GM12864 (cell line): ENCODE measurements at regions not wholly inside any gene's neighbourhood (a gene's known extent, or its start where the extent isn't known, plus 50 kb on each side); places are given as distances from the start of the nearest gene placed in this dataset.

Source experiments
- DNase-seq: peaks from one replicate; pipeline ENCODE4 v3.0.0-alpha.2; 2011; ENCODE audit warnings: low read depth
- H3K4me3 ChIP-seq: 2 replicates; pipeline ENCODE4 v1.5.1; 2011; ENCODE audit warnings: mild to moderate bottlenecking, low read depth, low read length, control low read depth
- TF ChIP-seq, protein P1 (sequence below): IDR thresholded peaks from 2 replicates; pipeline ENCODE4 v1.5.1; 2011; ENCODE audit warnings: low read depth, mild to moderate bottlenecking, moderate library complexity, low read length, control low read depth, inconsistent platforms; ENCODE audit errors: missing control alignments

DNA sequence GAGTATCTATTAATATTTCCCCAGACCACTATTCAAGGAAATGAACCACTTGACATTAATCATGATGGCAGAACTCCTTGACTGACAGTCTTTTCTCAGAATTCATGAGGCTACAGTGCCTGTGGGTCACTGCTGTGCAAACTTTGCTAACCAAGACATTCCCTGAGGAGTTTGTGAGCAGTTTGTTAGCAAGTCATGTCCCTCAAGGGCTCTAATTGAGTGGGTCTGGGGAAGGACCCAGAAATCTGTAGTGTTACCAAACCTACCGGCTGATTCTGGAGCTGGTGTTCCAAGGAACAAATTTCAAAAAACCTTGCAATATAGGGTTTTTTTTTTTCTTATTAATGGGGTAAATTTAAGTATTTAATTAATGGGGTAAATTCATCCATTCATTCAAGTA lies 103.2 kb upstream of the VANGL1 start:
- no peak for DNase-seq
- TF ChIP-seq, protein P1, sequence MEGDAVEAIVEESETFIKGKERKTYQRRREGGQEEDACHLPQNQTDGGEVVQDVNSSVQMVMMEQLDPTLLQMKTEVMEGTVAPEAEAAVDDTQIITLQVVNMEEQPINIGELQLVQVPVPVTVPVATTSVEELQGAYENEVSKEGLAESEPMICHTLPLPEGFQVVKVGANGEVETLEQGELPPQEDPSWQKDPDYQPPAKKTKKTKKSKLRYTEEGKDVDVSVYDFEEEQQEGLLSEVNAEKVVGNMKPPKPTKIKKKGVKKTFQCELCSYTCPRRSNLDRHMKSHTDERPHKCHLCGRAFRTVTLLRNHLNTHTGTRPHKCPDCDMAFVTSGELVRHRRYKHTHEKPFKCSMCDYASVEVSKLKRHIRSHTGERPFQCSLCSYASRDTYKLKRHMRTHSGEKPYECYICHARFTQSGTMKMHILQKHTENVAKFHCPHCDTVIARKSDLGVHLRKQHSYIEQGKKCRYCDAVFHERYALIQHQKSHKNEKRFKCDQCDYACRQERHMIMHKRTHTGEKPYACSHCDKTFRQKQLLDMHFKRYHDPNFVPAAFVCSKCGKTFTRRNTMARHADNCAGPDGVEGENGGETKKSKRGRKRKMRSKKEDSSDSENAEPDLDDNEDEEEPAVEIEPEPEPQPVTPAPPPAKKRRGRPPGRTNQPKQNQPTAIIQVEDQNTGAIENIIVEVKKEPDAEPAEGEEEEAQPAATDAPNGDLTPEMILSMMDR = no peak
- no peak overlapping the region for H3K4me3 ChIP-seq

DNA sequence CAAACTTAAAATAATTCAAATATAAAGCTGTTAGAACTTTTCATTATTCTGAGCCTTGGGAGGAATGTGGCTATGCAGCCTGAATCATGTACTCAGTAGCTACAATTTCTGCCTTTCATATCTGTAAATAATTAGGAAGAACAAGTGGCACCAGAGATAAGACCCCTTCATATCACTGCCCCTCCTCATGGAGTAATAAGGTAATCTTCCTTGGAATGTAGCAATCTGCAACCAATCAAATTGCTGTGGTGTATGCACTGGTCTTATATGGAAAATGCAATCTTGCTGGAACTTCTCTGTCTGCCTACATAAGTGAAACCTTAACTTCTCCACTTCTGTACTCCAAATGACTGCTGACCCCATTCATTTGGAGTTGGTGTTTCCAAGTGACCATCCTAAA lies 104.4 kb upstream of the VANGL1 start:
- H3K4me3 ChIP-seq = no peak overlapping the region
- DNase-seq = no peak
- TF ChIP-seq, protein P1 = no peak

DNA sequence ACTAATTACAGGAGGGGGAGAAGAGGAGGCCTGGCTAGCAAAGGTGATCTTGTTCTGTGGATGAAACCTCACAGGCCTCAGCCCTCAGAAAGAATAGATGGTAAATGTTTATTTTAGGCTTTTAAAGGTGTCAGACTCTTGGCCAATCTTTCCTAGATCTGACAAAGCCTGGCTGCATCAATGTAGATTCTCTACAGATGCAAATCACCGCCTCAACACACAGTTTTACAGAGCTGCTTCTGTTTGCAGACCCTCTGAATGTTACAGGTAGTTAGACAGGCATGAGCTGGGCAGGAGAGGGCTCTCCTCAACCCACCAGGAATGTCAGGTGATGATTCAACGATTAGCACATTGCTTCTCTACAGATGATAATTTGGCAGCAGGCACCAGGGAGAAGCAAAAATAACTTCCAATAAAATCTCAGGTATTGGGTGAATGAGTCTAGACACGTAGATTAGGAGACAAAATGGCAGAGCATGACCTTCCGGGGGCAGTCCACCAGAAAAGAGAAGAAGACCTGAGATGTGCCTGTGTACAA lies 105.4 kb upstream of the VANGL1 start:
- no peak overlapping the region for H3K4me3 ChIP-seq
- TF ChIP-seq, protein P1 = no peak
- no peak for DNase-seq

DNA sequence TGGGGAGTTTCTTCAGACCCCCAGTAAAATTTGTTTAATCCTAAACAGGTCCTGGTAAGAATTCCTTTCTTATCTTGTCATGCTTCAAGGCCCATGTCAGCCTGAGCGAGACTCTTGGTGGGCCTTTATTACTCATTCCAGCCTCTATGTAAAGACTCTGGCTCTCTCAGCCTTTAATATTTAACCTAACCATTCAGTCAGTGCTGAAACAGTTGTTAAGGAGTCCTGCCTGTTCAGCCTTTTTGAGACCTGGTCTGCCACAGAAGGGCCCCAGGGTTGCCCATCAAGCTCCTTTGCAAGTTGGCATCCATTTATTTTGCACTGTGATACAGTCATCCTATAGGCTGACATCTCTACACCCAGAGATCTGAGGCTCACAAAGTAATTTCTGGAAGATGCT lies 107.7 kb upstream of the VANGL1 start:
- H3K4me3 ChIP-seq = no peak overlapping the region
- TF ChIP-seq, protein P1 = no peak
- no peak for DNase-seq

DNA sequence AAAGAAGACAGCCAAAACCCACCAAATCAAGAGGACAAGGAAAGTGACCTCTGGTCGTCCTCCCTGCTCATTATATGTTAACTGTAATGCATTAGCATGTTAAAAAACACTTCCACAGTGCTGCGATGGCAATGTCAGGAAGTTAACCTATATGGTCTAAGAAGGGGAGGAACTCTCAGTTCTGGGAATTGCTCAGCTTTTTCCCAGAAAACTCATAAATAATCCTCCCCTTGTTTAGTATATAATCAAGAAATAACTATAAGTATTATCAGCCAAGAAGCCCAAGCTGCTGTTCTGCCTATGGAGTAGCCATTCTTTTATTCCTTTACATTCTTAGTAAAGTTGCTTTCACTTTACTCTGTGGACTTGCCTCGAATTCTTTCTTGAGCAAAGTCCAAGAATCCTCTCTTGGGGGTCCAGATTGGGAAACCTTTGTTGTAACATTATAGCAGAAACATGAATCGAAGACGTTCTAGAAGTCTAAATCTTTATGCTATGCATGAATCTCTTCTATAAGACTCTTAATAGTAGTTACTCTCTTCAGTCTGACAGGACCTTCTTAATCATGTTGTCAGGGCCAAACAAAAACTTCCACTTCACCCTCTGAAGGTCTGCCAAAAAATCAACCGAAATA lies 110.0 kb upstream of the VANGL1 start:
- TF ChIP-seq, protein P1 = no peak
- H3K4me3 ChIP-seq = no peak overlapping the region
- DNase-seq = no peak

DNA sequence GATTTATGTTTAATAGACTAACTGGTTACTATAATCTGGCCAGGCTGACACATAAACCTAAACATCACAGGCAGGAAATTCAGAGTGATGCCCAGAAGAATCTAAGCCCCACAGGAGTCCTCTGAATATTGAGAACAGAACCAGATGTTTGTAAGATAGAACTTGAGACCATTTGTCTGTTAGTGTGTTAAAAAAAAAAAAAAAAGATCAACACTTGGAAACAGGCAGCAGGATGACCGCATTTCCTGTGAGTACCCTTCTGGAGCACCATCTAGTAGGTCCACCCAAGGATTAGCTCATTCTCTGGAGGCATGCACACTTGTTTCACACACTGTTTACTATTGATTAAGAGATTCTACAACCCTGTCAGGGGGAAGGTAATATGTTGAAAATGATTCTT lies 111.4 kb upstream of the VANGL1 start:
- TF ChIP-seq, protein P1 = no peak
- DNase-seq = no peak
- no peak overlapping the region for H3K4me3 ChIP-seq
